ENCODE measurements at regions not wholly inside any gene's neighbourhood (a gene's known extent, or its start where the extent isn't known, plus 50 kb on each side); places are given as distances from the start of the nearest gene placed in this dataset.

DNA sequence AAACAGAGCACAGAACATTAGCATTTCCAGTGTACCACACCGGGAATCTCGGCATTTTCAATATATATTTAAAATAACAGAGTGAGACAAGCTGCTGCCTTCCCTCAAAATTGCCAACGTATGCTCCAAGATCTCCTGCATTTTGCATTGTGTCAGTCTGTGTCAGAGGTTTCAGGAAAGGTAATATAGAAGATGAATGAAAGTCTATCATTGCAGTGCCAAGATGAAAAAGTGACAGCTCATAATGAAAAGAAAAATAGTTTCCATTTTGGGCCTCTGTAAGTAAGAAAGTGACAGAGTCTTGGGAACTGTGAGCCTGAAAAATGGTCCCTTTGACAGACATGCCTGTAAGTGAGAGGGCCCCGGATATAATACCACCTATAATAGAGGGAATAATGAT, 297.8 kb upstream of the PIK3C3 start:
- no peak overlapping the region for H3K27ac ChIP-seq (ENCODE audit: low read depth, low read length)
- H3K9me3 ChIP-seq (ENCODE audit: insufficient read depth, low read length): no peaks in the 10 kb centered on the region
- H4K20me1 ChIP-seq (ENCODE audit: low read depth, low read length): no peaks in the 10 kb centered on the region
- no peak overlapping the region for H3K9ac ChIP-seq (ENCODE audit: low read length)
- no peak overlapping the region for H3K4me2 ChIP-seq (ENCODE audit: low read depth, low read length, poor library complexity, severe bottlenecking)
- H3K79me2 ChIP-seq (ENCODE audit: insufficient read depth, low read length): no peaks in the 10 kb centered on the region
- no peak overlapping the region for H2AFZ ChIP-seq (ENCODE audit: low read depth, low read length, severe bottlenecking)
- H3K9me2 ChIP-seq (replicated peaks; ENCODE audit: insufficient read depth, low read length): no peaks in the 10 kb centered on the region
- H3K4me3 ChIP-seq (ENCODE audit: insufficient read depth, low read length, poor library complexity, severe bottlenecking): no peak overlapping the region
- H3K27me3 ChIP-seq (ENCODE audit: low read length): no peaks in the 10 kb centered on the region
- H3K36me3 ChIP-seq (ENCODE audit: low read length): no peaks in the 10 kb centered on the region
- TF ChIP-seq EZH2phosphoT487 (conservative IDR thresholded peaks at IDR 0.05; ENCODE audit: low read length): no peak
- TF ChIP-seq, protein P1, sequence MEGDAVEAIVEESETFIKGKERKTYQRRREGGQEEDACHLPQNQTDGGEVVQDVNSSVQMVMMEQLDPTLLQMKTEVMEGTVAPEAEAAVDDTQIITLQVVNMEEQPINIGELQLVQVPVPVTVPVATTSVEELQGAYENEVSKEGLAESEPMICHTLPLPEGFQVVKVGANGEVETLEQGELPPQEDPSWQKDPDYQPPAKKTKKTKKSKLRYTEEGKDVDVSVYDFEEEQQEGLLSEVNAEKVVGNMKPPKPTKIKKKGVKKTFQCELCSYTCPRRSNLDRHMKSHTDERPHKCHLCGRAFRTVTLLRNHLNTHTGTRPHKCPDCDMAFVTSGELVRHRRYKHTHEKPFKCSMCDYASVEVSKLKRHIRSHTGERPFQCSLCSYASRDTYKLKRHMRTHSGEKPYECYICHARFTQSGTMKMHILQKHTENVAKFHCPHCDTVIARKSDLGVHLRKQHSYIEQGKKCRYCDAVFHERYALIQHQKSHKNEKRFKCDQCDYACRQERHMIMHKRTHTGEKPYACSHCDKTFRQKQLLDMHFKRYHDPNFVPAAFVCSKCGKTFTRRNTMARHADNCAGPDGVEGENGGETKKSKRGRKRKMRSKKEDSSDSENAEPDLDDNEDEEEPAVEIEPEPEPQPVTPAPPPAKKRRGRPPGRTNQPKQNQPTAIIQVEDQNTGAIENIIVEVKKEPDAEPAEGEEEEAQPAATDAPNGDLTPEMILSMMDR (IDR thresholded peaks at IDR 0.05; ENCODE audit: insufficient read depth, low read length, poor library complexity, severe bottlenecking): no peak
- no peaks in the 10 kb centered on the region for H3F3A ChIP-seq (ENCODE audit: insufficient read depth)

DNA sequence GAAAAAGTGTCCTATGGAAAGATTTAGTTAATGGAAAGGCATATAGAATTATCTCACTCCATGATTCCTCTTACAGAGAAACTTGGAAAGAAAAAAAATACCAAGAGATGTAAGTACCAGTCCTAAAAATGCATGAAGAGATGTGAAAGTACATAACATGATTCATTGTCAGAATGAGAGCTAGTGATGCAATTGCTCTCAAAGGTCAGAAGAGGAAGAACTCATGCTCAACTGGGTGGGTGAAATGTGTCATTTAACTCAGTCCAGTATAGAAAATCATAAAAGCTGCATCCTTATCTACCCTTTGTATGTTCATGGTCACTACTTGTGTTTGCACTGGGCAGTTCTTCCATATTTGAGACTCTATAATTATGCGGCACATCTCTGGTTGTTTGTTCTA, 300.0 kb upstream of the PIK3C3 start:
- Histone ChIP-seq H3K79me2 (ENCODE audit: insufficient read depth, low read length) (no peaks in the 10 kb centered on the region), H3K27ac (ENCODE audit: low read depth, low read length) (no peak overlapping the region), H3K4me3 (ENCODE audit: insufficient read depth, low read length, poor library complexity, severe bottlenecking) (no peak overlapping the region), H3K9me3 (ENCODE audit: insufficient read depth, low read length) (no peaks in the 10 kb centered on the region), H3K36me3 (ENCODE audit: low read length) (no peaks in the 10 kb centered on the region), H3K27me3 (ENCODE audit: low read length) (no peaks in the 10 kb centered on the region), H3K4me2 (ENCODE audit: low read depth, low read length, poor library complexity, severe bottlenecking) (no peak overlapping the region), H4K20me1 (ENCODE audit: low read depth, low read length) (no peaks in the 10 kb centered on the region), H2AFZ (ENCODE audit: low read depth, low read length, severe bottlenecking) (no peak overlapping the region), H3F3A (ENCODE audit: insufficient read depth) (no peaks in the 10 kb centered on the region), H3K9me2 (replicated peaks; ENCODE audit: insufficient read depth, low read length) (no peaks in the 10 kb centered on the region), H3K9ac (ENCODE audit: low read length) (no peak overlapping the region)
- TF ChIP-seq EZH2phosphoT487 (conservative IDR thresholded peaks at IDR 0.05; ENCODE audit: low read length): no peak
- TF ChIP-seq, protein P1 (IDR thresholded peaks at IDR 0.05; ENCODE audit: insufficient read depth, low read length, poor library complexity, severe bottlenecking): no peak

DNA sequence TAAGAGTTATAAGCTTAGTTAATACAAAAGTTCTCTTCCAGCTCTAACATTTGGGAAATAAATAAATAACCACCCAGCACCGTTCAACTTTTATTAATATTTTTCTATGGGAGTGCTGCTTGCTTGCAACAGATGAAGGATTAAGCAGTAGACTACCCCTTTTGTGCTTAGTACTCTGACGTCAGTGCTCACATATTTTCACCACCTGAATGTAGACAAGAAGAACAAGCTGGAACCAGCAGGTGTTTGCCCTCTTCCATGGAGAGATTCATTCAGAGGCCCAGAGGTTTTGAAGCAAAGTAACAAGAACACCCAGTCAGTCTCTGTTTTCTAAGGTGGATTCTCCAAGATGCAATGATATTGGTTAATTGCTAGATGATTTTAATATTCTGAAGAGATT, 307.1 kb upstream of the PIK3C3 start:
- H4K20me1 ChIP-seq (ENCODE audit: low read depth, low read length): no peaks in the 10 kb centered on the region
- no peak overlapping the region for H3K4me2 ChIP-seq (ENCODE audit: low read depth, low read length, poor library complexity, severe bottlenecking)
- H3K9ac ChIP-seq (ENCODE audit: low read length): no peak overlapping the region
- H3K27me3 ChIP-seq (ENCODE audit: low read length): no peaks in the 10 kb centered on the region
- H3F3A ChIP-seq (ENCODE audit: insufficient read depth): no peaks in the 10 kb centered on the region
- H3K36me3 ChIP-seq (ENCODE audit: low read length): no peaks in the 10 kb centered on the region
- H3K9me2 ChIP-seq (replicated peaks; ENCODE audit: insufficient read depth, low read length): no peaks in the 10 kb centered on the region
- H3K9me3 ChIP-seq (ENCODE audit: insufficient read depth, low read length): no peaks in the 10 kb centered on the region
- no peak overlapping the region for H3K27ac ChIP-seq (ENCODE audit: low read depth, low read length)
- H3K4me3 ChIP-seq (ENCODE audit: insufficient read depth, low read length, poor library complexity, severe bottlenecking): no peak overlapping the region
- TF ChIP-seq EZH2phosphoT487 (conservative IDR thresholded peaks at IDR 0.05; ENCODE audit: low read length): no peak
- TF ChIP-seq, protein P1 (IDR thresholded peaks at IDR 0.05; ENCODE audit: insufficient read depth, low read length, poor library complexity, severe bottlenecking): no peak
- H3K79me2 ChIP-seq (ENCODE audit: insufficient read depth, low read length): no peaks in the 10 kb centered on the region
- H2AFZ ChIP-seq (ENCODE audit: low read depth, low read length, severe bottlenecking): no peak overlapping the region

Measured in SU-DHL-6 (cell line).